SK-N-SH (cell line): ENCODE measurements at regions not wholly inside any gene's neighbourhood (a gene's known extent, or its start where the extent isn't known, plus 50 kb on each side); places are given as distances from the start of the nearest gene placed in this dataset.

Source experiments
- CTCF ChIA-PET: fragments of 300-600, 350-600 bp; formaldehyde crosslinking; extraction: SDS; loops from one replicate; lab custom pipeline; 2021; lab: Yijun Ruan, JAX
- POLR2A ChIA-PET: fragments of 350-600 bp; sonication (Branson Sonifier 250); formaldehyde crosslinking; extraction: SDS; loops from one replicate; lab custom pipeline; 2020; ENCODE audit warnings: antibody characterized with exemption, inconsistent platforms; lab: Yijun Ruan, JAX
- DNase-seq: peaks from one replicate; pipeline ENCODE4 v3.0.0; 2012
- H2AFZ ChIP-seq: fragments of 200-600 bp; sonication (generic); 2 replicates; pipeline ENCODE4 v1.8.1; 2016; ENCODE audit warnings: antibody characterized with exemption, mild to moderate bottlenecking, low read depth
- H3F3A ChIP-seq: fragments of 200-600 bp; sonication (generic); replicated peaks from 2 replicates; pipeline ENCODE3; 2016; ENCODE audit warnings: antibody characterized with exemption, mild to moderate bottlenecking; ENCODE audit not compliant: insufficient read depth
- H3K27ac ChIP-seq, 2 experiments: fragments of 200-500 bp in 1 of 2; fragments of 200-600 bp in 1 of 2; sonication (Bioruptor generic) in 1 of 2; sonication (generic), shearing (Covaris generic) in 1 of 2; 2 replicates each; pipeline versions ENCODE4 v1.5.1 to v1.6.1; 2014 to 2016; ENCODE audit warnings: low read depth in 2 of 2, inconsistent platforms in 1 of 2, low read length in 1 of 2, mild to moderate bottlenecking in 1 of 2, mixed read lengths in 1 of 2
- H3K27me3 ChIP-seq: fragments of 200-600 bp; sonication (generic), shearing (Covaris generic); 2 replicates; pipeline ENCODE4 v1.6.1; 2016; ENCODE audit warnings: mixed run types; ENCODE audit not compliant: insufficient read depth
- H3K36me3 ChIP-seq, 2 experiments: fragments of 200-500 bp in 1 of 2; fragments of 200-600 bp in 1 of 2; sonication (Bioruptor generic) in 1 of 2; sonication (generic) in 1 of 2; replicated peaks in 1 of 2; 2 replicates each; pipeline versions ENCODE3 to v1.5.1; 2014 to 2016; ENCODE audit warnings: low read length in 1 of 2, mild to moderate bottlenecking in 1 of 2; ENCODE audit not compliant: insufficient read depth in 2 of 2, control insufficient read depth in 1 of 2
- H3K4me1 ChIP-seq, 2 experiments: fragments of 200-500 bp in 1 of 2; fragments of 200-600 bp in 1 of 2; sonication (Bioruptor generic) in 1 of 2; sonication (generic), shearing (Covaris generic) in 1 of 2; 2 replicates each; pipeline versions ENCODE4 v1.5.1 to v1.6.1; 2014 to 2016; ENCODE audit warnings: low read depth in 1 of 2, low read length in 1 of 2, mixed run types in 1 of 2; ENCODE audit not compliant: insufficient read depth in 2 of 2, control insufficient read depth in 1 of 2
- H3K4me2 ChIP-seq: fragments of 200-600 bp; sonication (generic), shearing (Covaris generic); 2 replicates; pipeline ENCODE4 v1.6.1; 2017; ENCODE audit warnings: mixed run types
- H3K4me3 ChIP-seq, 2 experiments: fragments of 200-500 bp in 1 of 2; fragments of 200-600 bp in 1 of 2; sonication (Bioruptor generic) in 1 of 2; sonication (generic), shearing (Covaris generic) in 1 of 2; 2 replicates each; pipeline versions ENCODE4 v1.5.1 to v1.8.1; 2014 to 2016; ENCODE audit warnings: low read depth in 2 of 2, inconsistent platforms in 1 of 2, low read length in 1 of 2, mild to moderate bottlenecking in 1 of 2, mixed read lengths in 1 of 2, moderate library complexity in 1 of 2
- H3K79me2 ChIP-seq: fragments of 200-600 bp; sonication (generic); 2 replicates; pipeline ENCODE4 v1.8.1; 2017; ENCODE audit warnings: mild to moderate bottlenecking; ENCODE audit not compliant: insufficient read depth
- H3K9ac ChIP-seq: fragments of 200-600 bp; sonication (generic); 2 replicates; pipeline ENCODE4 v1.6.1; 2017; ENCODE audit warnings: mixed run types
- H3K9me2 ChIP-seq: fragments of 200-600 bp; sonication (generic); 2 replicates; pipeline ENCODE4 v1.6.1; 2017; ENCODE audit warnings: mixed run types
- H3K9me3 ChIP-seq: fragments of 200-600 bp; sonication (generic); 2 replicates; pipeline ENCODE4 v1.6.1; 2017; ENCODE audit warnings: mixed run types, mild to moderate bottlenecking, moderate library complexity
- H4K20me1 ChIP-seq: fragments of 200-600 bp; sonication (generic); 2 replicates; pipeline ENCODE4 v1.6.1; 2017; ENCODE audit warnings: mild to moderate bottlenecking, mixed run types; ENCODE audit not compliant: insufficient read depth
- CHD2 ChIP-seq: fragments of 150-350 bp; IDR thresholded peaks from 2 replicates; pipeline ENCODE4 v1.6.1; 2018; ENCODE audit warnings: low read length; ENCODE audit not compliant: partially characterized antibody
- EP300 ChIP-seq, 2 experiments: IDR thresholded peaks; 2 replicates each; pipeline versions ENCODE4 v1.4.0 to v1.6.1; 2012; ENCODE audit warnings: borderline replicate concordance in 1 of 2, low read depth in 1 of 2, low read length in 1 of 2
- FOSL2 ChIP-seq: IDR thresholded peaks from 2 replicates; pipeline ENCODE4 v1.4.0; 2012; ENCODE audit warnings: low read depth, mild to moderate bottlenecking, moderate library complexity, borderline replicate concordance
- GABPA ChIP-seq: IDR thresholded peaks from 2 replicates; pipeline ENCODE4 v1.4.0; 2012; ENCODE audit warnings: low read depth, mild to moderate bottlenecking
- GATA2 ChIP-seq: sonication (generic); formaldehyde crosslinking; IDR thresholded peaks from 2 replicates; pipeline ENCODE4 v1.5.0; 2020; ENCODE audit warnings: mild to moderate bottlenecking, missing genetic modification reagents
- IRF3 ChIP-seq: fragments of 150-350 bp; IDR thresholded peaks from 2 replicates; pipeline ENCODE4 v1.6.1; 2016; ENCODE audit warnings: mild to moderate bottlenecking, low read depth, low read length
- MAX ChIP-seq: IDR thresholded peaks from 2 replicates; pipeline ENCODE4 v1.4.0; 2012; ENCODE audit warnings: low read depth
- MEF2A ChIP-seq: IDR thresholded peaks from 2 replicates; pipeline ENCODE4 v1.4.0; 2012; ENCODE audit warnings: low read depth, borderline replicate concordance
- MXI1 ChIP-seq: IDR thresholded peaks from 2 replicates; pipeline ENCODE4 v1.6.1; 2012; ENCODE audit warnings: mild to moderate bottlenecking, low read depth, low read length, improper control_type of control experiment
- NFIC ChIP-seq: IDR thresholded peaks from 2 replicates; pipeline ENCODE4 v1.4.0; 2012; ENCODE audit warnings: borderline replicate concordance
- REST ChIP-seq: IDR thresholded peaks from 2 replicates; pipeline ENCODE4 v1.6.1; 2012; ENCODE audit warnings: mild to moderate bottlenecking, low read depth, low read length, moderate library complexity
- SIN3A ChIP-seq: IDR thresholded peaks from 2 replicates; pipeline ENCODE4 v1.6.1; 2012; ENCODE audit warnings: low read depth, mild to moderate bottlenecking, low read length, moderate library complexity, borderline replicate concordance
- SMC3 ChIP-seq: IDR thresholded peaks from 2 replicates; pipeline ENCODE4 v1.6.1; 2012; ENCODE audit warnings: low read depth, low read length, improper control_type of control experiment
- TCF12 ChIP-seq: IDR thresholded peaks from 2 replicates; pipeline ENCODE4 v1.4.0; 2012
- TEAD4 ChIP-seq: IDR thresholded peaks from 2 replicates; pipeline ENCODE4 v1.4.0; 2012; ENCODE audit warnings: mild to moderate bottlenecking, borderline replicate concordance; ENCODE audit not compliant: insufficient read depth
- WGBS: methylation state at CpG from one replicate; pipeline ENCODE4 v1.1.6; 2017; ENCODE audit warnings: low lambda C conversion rate; 5-methylcytosine and 5-hydroxymethylcytosine counted together

- no peaks in the 10 kb centered on the region for H3K36me3 ChIP-seq
- H3K4me2 ChIP-seq: no peak overlapping the region
- DNase-seq: no peak
- no peak overlapping the region for H3K27ac ChIP-seq
- H3K9ac ChIP-seq: no peak overlapping the region
- no peak overlapping the region for H3K4me3 ChIP-seq
- H3K27me3 ChIP-seq: no peaks in the 10 kb centered on the region; the same call in 1 of the 2 replicates
- ChIA-PET POLR2A (no interaction called here), CTCF (no interaction called here)
- no peaks in the 10 kb centered on the region for H3K79me2 ChIP-seq
- no peaks in the 10 kb centered on the region for H3F3A ChIP-seq
- H2AFZ ChIP-seq: no peak overlapping the region
- no peaks in the 10 kb centered on the region for H4K20me1 ChIP-seq
- no peaks in the 10 kb centered on the region for H3K9me3 ChIP-seq
- no peaks in the 10 kb centered on the region for H3K4me1 ChIP-seq
- TF ChIP-seq TCF12 (no peak), SIN3A (no peak), GATA2 (CRISPR knock-in tag) (no peak), TEAD4 (no peak), MEF2A (no peak), GABPA (no peak), REST (no peak), MAX (no peak), MXI1 (no peak), NFIC (no peak), CHD2 (no peak), SMC3 (no peak), FOSL2 (no peak), IRF3 (no peak), EP300 (IDR thresholded peaks at IDR 0.05; ENCODE audit: borderline replicate concordance in 1 of 2, low read depth in 1 of 2, low read length in 1 of 2) (no peak)
- 10% methylated on average over 3 of the region's 3 CpGs for WGBS
- H3K9me2 ChIP-seq: no peaks in the 10 kb centered on the region
Measured at GRCh38 chr3:144859161-144859560, 887.5 kb downstream of the DIPK2A start.
